ENCODE measurements at regions not wholly inside any gene's neighbourhood (a gene's known extent, or its start where the extent isn't known, plus 50 kb on each side); places are given as distances from the start of the nearest gene placed in this dataset.

- TF ChIP-seq RCOR1 (IDR thresholded peaks at IDR 0.05; ENCODE audit: low read length) (no peak), CTCF (IDR thresholded peaks at IDR 0.05) (no peak), POLR2AphosphoS5 (IDR thresholded peaks at IDR 0.05; ENCODE audit: low read depth, low read length) (no peak), TAF1 (IDR thresholded peaks at IDR 0.05; ENCODE audit: borderline replicate concordance, low read depth, low read length) (no peak), RAD21 (IDR thresholded peaks at IDR 0.05; ENCODE audit: low read length) (no peak)
Observed at GRCh38 chr4:108317377-108317776, 148.6 kb upstream of the LEF1 start.
